HG02610 (cell line): ENCODE measurements at regions not wholly inside any gene's neighbourhood (a gene's known extent, or its start where the extent isn't known, plus 50 kb on each side); places are given as distances from the start of the nearest gene placed in this dataset.
"Not testable (repeated sequence)": the region's sequence is repeated elsewhere in the genome, so short reads cannot be mapped to it uniquely, and the experiment has no call there.

ENCODE experiments used
- ATAC-seq: cut with Tn5 transposase; IDR thresholded peaks from one replicate; pipeline ENCODE4 v1.9.1; 2021; ENCODE audit warnings: mild to moderate bottlenecking, moderate library complexity; ENCODE audit not compliant: unreplicated experiment

DNA sequence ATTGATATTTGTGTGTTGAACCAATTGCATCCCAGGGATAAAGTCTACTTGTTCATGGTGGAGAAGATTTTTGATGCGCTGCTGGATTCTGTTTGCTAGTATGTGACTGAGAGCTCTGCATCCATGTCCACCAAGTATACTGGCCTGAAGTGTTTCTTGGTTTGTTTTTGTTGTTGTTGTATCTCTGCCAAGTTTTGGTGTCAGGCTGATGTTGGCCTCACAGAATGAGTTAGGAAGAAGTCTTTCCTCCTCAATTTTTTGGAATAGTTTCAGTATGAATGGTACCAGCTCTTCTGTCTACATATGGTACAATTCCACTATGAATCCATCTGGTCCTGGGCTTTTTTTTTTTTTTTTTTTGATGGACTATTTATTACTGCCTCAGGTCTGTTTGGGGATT lies 50.9 kb upstream of the OSTN start:
- ATAC-seq: no peak

DNA sequence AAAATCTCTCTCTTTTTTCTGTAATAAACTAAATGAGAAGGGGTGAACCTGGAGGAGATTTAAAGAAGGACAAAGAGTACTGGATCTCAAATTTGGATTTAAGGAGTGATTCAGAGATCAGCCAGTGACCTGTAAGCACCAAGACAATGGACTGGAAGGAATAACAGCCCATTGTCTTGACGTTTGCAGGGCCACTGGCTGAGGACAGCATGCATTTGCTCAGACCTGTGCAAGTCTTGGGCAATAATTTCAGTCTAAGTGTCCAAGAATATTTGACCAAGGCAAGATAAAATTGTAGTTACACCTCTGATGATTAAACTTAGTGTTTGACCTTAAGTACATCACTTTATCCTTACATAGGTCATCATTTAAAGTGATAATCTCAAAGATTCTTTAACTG lies 55.8 kb upstream of the OSTN start:
- ATAC-seq: no peak

- ATAC-seq: no peak
These were observed 57.3 kb upstream of the OSTN start for GRCh38 chr3:191141728-191142127.

DNA sequence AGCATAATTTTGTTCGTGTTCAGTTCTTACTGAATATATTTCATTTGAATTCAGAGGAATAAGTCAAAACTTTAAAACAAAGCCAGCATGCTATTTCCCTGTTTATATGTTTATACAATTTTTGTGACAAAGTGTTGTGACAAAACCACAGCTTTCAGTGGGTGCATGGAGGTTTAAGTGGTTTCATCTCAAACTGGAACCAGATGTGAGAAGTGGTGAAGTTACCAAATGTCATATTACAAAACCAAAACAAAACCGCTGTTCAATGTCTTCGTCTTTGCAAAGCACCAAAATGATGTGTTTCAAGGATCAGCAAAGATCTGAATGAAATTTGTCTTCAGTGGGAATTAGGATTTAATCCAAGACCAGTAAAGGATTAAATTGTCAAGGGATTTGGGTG lies 59.3 kb upstream of the OSTN start:
- ATAC-seq: peak; percentile 60

- peak; percentile 32 for ATAC-seq
These were observed 60.1 kb upstream of the OSTN start for GRCh38 chr3:191138937-191139336.

DNA sequence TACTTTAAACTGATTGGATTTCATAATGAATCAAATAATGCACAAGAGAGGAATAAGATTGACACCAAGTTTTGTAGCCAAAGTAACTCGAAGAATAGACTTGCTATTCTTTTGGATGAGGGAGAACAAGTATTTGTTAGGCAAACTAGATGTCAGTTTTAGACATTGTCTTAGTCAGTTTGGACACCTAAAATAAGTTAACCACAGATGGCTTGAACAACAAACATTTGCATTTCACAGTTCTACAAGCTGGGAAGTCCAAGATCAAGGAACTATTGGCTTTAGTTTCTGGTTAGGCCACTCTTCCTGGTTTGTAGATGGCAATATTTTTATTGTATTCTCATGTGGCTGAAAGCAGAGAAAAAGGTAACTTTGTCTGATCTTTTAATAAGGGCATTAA lies 61.3 kb upstream of the OSTN start:
- ATAC-seq: no peak

DNA sequence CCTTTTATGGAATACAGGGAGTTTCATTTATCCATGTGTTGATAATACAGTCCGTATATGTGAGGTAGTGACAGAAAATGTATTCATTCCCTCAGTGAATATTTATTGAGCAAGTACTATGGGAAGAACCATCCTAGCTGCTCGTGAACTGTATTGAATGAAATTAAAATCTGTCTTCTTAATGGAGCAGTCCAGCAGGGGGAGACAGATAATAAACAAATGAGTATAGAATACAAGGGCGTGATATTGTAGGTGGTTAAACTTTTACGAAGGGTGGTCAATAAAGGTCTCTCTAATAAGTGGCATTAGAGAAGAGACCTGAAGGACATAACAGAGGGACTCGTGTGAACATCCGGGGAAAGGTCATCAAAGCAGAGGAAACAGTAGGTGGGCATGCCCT lies 62.7 kb upstream of the OSTN start:
- ATAC-seq: no peak

GRCh38 chr3:191135175-191135574 lies 63.9 kb upstream of the OSTN start:
- ATAC-seq: no peak

- no peak for ATAC-seq
These were observed 65.7 kb upstream of the OSTN start for GRCh38 chr3:191133359-191133758.

DNA sequence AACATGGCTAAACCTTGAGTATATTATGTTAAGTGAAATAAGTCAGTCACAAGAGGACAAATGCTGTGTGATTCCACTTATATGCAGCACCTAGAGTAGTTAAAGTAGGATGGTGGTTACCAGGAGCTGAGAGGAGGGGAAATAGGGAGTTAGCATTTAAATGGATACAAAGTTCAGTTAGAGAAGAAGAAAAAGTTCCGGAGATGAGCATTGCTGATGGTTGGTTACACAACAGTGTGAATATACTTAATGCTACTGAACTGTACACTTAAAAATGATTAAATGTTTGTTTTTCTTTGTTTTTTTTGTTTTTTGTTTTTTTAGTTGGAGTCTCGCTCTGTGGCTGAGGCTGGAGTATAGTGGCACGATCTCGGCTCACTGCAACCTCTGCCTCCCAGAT lies 67.7 kb upstream of the OSTN start:
- ATAC-seq: no peak

DNA sequence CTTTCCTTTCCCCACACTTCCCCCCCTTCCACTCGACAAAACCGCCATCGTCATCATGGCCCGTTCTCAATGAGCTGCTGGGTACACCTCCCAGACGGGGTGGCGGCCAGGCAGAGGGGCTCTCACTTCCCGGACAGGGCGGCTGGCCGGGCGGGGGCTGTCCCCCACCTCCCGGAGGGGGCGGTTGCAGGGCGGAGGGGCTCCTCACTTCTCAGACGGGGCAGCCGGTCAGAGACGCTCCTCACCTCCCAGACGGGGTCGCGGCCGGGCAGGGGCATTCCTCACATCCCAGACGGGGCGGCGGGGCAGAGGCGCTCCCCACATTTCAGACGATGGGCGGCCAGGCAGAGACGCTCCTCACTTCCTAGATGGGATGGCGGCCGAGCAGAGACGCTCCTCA lies 74.2 kb upstream of the OSTN start:
- not testable (repeated sequence) for ATAC-seq

DNA sequence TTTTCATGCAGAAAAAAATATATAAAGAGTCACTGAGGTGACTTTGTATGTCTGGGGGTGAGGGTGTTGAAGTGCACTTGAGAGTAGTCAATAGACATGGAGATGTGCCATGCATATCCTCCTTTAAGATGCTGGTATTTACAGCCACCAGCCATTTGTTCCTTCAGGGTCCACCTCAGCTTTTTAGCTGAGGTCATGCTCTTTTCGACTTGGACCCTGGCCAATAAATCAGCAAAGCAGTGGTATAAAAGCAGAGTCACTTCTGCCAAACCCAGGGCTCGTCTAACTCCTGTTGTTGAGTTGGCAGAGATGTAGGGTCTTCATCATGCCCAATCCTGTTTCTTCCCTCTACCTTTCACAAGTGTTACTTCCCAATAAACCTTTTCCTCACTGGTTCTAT lies 75.1 kb upstream of the OSTN start:
- no peak for ATAC-seq

DNA sequence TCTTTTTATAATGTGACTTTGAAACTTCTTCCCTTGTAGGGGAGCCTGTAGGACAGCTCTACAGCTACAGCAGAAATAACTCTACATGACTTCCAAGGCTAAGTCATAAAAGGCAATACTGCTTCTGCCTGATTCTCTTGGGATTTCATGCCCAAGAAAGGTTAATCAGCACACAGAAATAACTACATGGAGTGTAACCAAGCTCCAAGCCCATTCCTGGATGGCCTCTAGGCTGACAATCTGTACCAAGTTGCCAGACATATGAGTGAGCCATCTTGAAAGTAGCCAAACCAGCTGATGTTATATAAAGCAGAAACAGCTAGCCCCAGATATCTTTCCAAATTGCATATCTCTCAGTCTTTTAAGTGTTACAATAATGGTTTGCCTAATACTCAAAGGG lies 75.8 kb upstream of the OSTN start:
- ATAC-seq: no peak

GRCh38 chr3:191120447-191121298 lies 78.4 kb upstream of the OSTN start:
- no peak for ATAC-seq

DNA sequence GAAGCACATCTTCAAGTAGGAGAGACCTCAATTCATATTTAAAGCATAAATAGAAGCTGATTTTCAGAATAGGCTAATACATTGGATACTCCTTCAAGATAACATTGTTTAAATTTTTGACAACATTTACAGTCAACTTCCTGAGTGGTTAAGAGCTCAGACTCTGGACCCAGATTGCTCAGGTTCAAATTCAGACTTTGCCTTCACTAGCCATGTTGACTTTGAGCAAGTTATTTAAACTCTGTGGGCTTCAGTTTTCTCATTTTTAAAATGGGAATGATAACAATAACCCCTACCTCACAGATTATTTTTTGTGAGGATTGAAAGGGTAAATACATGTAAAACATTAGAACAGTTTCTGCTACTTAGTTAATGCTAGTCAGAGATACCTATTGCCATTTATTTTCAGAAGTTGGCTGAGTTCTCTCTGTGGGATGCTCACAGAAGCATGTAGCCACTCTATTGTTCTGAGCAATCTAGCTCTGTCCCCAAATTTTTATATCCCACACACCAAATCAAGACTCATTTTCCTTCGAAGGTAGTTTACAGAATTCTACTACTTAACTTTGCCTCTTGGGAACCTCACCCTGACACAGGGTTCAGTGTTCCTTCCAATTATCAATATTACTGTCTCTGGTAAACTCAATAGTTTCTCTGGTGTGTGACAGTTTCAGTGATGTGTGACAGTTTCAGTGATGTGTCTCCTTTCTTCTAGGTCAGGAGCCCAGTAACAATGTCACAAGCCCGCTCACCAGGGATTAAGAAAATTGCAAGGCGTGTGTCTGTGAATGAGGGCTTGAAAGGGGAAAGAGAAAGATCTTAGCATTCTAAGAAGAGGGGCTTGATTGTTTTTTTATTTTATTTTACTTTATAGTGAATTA lies 79.4 kb upstream of the OSTN start:
- peak; percentile 91 for ATAC-seq

DNA sequence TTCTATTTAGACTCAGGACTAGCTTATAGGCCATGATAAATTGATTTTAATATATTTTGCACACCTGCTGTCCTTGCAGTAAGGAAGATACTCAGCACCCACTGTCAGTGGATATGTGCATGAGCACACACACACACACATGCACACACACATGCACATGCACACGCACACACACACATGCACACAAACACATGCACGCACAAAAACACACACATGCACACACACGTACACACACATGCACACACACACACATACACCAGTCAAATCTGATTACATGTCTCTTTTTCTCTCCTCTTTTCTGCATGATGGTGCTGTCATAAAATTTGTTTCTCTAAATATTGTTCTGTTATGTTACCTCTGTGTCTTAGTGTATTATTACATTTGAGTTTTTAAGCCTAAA lies 87.3 kb upstream of the OSTN start:
- ATAC-seq: no peak

DNA sequence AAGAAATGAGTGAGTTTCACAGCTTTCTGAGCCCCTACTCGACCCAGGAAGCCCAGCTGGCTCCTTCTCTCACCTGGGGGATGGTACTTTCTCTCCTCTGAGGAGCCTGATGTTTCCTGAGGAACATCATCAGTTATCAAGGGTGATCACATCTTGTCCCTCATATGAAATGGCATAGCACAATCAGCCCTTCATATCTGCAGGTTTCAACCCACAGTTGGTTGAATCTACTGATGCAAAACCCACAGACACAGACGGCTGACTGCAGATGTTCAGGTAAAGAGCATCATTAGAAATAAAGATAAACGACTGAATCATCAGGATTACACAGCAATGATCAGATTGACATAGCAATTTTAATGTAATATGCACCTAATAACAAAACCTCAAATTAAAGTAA lies 93.6 kb upstream of the OSTN start:
- ATAC-seq: peak; percentile 93

DNA sequence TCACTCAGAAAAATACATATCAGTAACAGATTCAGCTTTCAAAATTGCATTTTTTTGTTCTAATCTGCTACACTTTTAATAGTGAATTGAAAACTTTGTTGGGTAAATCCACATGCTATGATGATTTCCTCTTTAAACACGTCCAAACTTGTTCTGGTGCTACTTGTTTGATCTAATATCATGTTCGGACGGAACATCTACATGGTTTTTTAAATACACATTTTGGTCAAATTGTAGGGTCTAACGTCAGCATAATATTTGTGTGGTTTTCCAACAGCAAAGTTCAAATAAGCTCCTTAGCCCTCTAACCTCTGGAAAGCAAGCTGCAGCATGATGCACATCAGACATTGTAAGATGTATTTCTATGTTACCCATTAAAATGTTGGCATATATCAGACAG lies 98.5 kb upstream of the OSTN start:
- no peak for ATAC-seq

DNA sequence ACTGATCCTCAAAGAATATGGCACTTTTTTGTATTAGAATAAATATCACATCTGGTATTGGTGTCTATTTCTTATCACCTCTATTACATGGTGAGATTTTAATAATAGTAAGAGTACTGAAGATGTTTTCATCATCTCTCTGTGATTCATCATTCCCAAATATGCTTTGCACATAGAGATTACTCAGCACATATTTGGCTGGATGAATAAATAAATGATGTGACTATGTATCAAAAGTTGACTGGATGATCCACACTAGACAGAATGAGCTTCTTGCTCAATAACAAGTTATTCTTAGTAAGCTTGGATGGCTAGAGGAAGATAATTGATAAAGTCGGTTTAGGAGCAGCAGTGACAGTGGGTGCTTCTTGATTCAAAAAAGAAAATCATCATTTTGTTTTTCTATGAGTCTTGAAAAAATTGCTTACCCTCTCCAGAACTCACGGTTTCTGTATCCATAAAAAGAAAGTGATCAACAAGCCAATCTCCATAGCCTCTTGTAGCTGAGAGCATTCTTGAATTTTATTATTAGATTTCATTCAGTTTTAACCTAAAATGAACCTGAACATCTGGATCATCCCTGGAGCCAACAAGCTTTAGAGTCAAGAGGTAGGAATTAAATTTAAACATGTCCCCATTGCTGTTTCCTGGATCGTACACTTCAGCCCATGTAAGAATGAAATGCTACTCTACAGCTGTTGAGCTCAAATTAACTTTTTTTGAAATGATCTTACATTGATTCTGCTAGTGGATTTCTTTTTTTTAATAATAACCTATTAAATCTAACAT lies 104.8 kb upstream of the OSTN start:
- ATAC-seq: no peak

DNA sequence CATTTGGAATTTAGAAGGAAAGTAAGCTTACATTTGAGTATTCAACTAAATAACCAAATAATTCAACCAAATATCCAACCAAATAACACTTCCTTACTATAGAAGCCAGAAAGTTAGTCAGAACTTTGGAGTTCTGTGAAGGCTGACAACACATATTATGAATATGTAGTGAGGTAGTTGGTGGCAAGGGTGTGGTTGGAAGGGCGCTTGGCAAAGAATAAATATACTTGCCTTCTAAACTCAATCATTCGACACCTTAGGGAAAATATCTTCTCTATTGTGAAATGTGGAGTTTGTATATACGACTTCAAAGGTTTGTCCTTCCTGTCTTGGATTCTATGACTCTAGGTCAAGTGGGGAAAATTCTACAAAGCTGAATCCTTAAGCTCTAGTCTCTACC lies 111.7 kb upstream of the OSTN start:
- ATAC-seq: no peak

GRCh38 chr3:191085091-191085490 lies 114.0 kb upstream of the OSTN start:
- ATAC-seq: no peak
